Activated CD4-positive, alpha-beta T cell treated with anti-CD3 and anti-CD28 coated beads, Interleukin-2, amount 50 U/mL, for 16 hours (primary cell): ENCODE measurements at regions not wholly inside any gene's neighbourhood (a gene's known extent, or its start where the extent isn't known, plus 50 kb on each side); places are given as distances from the start of the nearest gene placed in this dataset.
"Not testable (repeated sequence)": the region's sequence is repeated elsewhere in the genome, so short reads cannot be mapped to it uniquely, and the experiment has no call there.

Experiments
- DNase-seq: peaks from one replicate; pipeline ENCODE4 v3.0.0-alpha.2; 2020

DNA sequence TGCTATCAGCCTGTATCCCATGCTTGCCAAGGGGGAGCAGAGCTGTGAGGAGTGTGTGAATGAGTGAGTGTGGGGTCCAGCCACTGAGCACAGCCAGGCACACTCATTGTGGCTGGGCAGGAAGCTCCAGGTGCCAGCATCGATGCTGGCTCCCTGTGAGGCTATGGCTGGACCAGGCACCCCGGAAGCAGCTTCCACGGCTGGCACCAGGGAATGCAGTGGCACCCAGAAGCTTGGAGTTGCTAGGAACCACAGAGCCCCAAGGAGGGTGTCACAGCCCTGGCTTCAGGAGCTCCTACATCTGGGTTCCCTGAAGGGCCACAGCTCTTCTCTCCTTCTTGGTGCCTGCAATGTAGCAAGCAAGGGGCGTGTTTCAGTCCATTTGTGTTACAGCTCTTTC lies 625.9 kb upstream of the RAG2 start:
- no peak for DNase-seq

DNA sequence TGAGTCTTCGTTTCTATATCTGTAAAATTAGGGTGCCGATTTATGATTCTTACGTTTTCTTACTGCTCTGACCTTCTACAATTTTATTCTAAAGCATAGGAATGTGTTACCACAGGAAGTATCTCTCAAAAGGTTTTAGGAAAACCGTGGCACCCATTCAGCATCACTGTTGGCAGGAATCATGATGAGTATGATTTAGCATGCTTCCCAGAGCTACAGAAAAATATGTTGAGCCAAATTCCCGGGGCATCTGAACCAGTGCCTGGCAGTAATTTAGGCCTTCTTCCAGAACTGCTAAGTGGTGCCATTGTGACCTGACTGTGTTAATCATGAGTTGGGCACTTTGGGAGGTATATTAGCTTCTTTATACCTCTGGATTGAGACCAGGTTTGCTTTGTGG lies 605.0 kb upstream of the RAG2 start:
- no peak for DNase-seq

DNA sequence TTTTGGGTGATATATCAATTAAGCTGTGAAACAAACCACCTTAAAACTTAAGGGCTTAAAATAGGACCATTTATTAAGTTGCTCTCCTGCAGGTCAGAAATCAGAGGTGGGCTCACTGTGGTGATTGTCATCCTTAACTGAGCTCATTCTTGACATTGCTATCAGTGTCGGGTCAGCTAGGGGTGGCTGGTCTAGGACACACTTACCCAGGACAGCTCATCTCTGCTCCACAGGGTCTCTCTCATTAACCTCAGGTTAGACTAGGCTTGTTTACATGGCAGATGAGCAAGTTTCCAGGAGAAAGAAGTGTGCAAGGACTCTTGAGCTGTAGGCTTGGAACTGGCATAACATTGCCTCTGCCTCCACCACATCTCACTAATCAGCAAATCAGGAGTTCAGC lies 601.0 kb upstream of the RAG2 start:
- no peak for DNase-seq

DNA sequence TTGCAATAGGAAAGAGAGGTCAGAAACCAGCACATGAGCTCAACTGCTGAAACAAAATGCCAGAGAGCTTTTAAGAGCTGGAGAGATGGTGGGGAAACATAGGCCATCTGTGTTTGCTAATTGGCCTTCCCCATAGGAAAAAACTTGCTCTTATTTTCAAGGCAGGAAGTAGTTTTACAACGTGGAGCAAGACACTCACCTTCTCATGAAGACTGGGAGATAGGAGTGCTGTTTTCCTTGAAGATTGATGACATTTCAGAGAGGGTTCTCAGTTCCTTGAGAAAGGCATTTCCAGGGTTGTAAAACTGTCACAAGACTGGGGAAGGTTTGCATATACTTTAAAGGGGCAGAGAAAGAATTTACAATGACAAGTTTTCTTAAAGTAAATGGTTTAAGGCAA lies 586.3 kb upstream of the RAG2 start:
- no peak for DNase-seq

DNA sequence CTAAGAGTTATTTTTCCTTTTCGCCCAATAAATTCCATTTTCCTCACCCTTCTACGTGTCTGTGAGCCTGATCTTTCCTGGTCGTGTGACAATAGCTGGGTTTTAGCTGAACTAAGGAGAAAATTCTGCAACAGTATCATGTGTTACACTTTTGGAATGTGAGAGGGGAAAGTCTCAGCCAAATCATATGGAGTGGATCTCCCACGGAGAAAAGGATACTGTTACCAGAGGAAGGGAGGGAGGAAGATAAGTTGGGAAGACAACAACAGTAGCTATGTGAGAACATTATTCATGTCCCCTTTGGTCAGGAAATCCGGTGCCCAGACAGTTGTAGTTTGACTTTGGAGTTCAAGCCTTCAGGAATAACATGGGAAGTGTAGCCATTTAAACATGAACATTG lies 584.0 kb upstream of the RAG2 start:
- no peak for DNase-seq

DNA sequence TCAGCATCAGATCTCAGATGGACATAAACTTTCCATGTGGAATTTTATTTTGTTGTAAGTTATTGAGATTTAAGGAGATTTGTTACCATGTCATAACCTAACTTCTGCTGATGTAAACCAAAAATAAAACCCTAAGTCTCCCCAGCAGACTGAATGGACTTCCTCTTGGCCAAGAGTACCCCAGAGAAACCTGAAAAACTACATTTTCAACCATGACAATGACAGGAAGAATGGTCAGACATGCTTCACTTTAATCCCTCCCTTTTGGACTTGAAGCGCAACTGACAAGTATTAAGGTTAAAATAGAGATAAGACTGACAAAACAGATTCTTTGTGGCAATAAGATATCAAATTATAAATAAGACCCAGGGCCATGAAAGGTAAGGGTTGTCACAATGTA lies 579.7 kb upstream of the RAG2 start:
- no peak for DNase-seq

DNA sequence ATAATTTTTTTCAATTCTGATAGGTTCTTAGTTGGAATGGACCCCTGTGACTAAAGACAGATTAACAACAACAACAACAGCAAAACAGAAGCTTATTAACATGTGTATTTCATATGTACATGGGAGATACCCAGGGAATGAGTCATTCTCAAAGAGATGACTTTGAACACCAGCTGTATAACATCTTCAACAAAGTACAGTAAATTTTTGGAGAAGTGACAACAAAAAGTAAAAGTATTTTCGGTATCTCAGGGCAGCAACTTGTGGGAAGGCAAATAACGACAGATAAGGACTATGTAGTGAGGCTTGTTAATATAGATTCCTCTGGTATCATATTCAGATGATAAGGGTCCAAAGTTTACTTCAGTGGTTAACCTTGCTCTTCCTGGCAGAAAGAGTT lies 573.4 kb upstream of the RAG2 start:
- no peak for DNase-seq

DNA sequence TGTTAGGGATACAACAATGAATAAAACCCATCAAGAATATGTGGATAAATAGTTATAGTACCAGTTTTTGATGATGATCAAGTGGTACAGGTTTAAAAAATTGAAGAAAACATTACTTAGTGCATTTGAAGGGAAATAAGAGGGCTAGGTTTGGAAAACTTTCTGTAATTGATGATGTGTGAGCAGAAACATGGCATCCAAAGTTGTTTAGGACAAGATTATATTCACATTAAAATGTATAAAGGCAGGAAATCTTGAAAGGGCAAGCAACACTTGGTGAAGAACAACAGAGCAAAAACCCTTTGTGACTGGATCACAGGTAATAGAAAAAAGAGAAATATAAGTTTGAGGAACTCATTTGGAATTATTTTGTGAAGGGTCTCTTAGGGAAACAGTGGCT lies 572.3 kb upstream of the RAG2 start:
- no peak for DNase-seq

DNA sequence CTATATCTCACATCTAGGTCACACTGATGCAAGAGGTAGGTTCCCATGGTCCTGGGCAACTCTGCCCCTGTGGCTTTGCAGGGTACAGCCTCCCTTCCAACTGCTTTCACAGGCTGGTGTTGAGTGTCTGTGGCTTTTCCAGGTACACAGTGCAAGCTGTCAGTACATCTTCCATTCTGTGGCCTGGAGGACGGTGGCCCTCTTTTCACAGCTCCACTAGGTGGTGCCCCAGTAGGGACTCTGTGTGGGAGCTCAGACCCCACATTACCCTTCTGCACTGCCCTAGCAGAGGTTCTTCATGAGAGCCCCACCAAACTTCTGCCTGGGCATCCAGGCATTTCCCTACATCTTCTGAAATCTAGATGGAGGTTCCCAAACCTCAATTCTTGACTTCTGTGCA lies 547.4 kb upstream of the RAG2 start:
- DNase-seq, result not testable (repeated sequence)

DNA sequence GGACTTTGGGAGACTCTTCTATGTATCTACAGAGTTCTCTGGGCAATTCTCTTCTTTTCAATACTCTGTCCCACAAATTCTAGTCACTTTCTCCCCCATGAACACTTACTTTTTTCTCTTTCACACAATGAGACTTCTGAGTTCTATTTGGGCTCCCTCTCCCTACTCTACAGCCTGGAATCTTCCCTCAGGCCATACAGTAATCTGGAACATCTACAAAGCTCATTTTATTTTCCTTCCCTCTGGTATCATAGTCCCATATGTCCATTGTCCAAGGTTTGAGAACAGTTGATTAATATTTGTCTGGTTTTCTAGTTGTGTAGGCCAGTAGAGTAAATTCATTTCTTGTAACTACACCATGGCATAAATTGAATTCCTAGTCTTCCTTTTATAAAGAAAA lies 544.6 kb upstream of the RAG2 start:
- DNase-seq, result no peak

DNA sequence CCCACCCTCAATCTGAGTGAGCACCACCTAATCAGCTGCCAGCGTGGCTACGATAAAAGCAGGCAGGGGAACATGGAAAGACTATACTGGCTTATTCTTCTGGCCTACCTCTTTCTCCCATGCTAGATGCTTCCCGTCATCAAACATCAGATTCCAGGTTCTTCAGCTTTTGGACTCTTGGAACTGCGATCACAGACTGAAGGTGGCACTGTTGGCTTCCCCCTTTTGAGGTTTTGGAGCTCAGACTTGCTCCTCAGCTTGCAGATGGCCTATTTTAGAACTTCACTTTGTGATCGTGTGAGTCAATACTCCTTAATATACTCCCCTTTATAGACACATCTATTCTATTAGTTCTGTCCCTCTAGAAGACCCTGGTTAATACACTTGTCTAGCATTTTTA lies 543.7 kb upstream of the RAG2 start:
- no peak for DNase-seq

DNA sequence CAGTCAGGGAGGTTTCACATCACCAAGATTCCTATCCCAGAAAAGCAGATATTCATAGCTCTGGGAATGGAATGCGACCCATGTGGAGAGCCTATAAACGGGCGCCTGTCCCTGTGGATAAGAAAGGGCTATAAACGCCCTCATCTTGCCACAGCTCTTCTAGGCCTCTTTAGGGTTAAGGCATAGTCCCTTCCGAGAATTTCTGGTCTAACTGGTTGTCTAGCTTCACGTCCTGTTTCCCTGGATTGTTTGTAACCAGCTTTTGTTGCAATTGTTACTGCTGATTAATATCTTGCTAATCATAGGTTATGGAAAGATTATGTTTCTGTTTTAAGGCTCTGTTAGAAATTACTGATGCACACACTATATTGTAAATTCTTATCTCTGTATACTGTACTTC lies 537.6 kb upstream of the RAG2 start:
- not testable (repeated sequence) for DNase-seq

DNA sequence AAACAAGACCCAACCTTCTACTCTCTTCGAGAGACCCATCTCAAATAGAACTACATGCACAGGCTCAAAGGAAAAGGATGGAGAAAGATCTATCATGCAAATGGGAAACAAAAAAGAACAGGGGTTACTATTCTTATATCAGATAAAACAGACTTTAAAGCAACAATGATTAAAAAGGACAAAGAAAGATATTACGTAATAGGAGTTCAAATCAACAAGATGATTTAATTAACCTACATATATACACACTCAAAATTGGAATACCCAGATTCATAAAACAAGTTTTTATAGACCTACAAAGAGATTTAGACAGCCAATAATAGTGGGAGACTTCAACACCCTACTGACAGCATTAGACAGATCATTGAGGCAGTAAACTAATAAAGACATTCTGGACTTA lies 536.6 kb upstream of the RAG2 start:
- DNase-seq, result no peak

DNA sequence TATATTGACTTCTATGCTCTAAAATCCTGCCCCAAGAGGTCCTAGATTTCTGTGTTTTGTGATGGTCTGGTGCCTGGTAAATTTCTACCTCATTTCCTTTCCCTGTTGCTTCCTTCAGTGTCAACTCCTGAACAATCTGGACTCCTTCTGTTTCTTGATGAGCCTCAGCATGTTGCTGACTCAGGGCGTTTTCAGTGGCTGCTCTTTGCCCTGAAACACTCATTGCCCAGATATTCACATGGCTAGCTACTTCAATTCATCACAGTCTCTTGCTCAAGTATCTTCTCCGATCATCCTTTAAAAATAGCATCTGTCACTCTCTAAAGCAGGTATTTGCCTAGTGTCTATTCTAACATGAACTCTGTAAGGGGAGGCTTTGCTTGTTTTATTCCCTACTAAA lies 526.3 kb upstream of the RAG2 start:
- no peak for DNase-seq

DNA sequence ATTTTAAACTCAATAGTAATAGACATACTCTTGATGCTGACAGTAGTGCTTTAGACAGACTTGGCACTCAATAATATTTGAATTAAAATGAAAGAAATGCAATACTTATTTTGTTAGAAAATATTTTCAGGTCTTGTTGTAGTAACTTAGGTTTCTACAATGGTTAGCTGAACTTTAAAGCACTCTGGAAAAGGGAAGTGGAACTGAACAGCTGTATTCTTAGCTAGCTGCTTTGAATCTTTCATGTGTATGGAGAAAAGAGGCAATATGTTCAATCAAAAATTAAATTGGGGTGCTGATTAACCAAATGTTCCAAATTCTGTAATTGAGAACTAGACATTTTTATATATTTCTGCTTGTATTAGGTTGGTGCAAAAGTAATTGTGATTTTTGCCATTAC lies 517.9 kb upstream of the RAG2 start:
- DNase-seq, result no peak

DNA sequence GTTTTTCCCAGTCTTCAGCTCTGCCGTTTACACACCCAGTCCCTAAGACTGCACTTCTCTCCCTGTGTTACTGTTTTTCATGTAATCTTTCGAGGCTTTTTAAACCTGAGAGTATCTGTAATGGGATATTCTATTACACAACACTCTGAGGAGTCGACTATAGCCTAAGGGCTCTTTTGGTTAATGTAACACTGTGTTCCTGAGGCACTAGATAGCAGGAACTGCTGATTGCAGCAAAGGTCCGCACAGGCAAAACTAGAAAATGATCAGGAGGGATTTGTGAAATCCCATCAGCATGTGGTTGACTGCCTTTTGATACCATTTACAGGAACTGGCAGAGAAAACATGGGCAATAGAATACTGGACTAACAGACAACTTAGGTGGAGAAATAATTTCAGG lies 512.3 kb upstream of the RAG2 start:
- no peak for DNase-seq

DNA sequence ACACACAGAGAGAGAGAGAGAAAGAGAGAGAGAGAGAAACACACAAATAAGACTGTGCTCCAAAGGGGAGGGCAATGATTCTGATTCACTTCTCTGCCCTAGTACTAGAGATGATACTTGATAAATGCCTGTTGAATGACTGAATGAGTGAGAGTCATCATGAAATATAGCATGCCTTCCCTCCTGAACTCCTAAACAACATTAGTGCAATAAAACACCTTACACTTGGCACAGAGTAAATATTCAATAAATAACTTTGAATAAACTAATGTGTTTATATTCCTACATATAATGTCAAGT lies 511.2 kb upstream of the RAG2 start:
- DNase-seq, result no peak

DNA sequence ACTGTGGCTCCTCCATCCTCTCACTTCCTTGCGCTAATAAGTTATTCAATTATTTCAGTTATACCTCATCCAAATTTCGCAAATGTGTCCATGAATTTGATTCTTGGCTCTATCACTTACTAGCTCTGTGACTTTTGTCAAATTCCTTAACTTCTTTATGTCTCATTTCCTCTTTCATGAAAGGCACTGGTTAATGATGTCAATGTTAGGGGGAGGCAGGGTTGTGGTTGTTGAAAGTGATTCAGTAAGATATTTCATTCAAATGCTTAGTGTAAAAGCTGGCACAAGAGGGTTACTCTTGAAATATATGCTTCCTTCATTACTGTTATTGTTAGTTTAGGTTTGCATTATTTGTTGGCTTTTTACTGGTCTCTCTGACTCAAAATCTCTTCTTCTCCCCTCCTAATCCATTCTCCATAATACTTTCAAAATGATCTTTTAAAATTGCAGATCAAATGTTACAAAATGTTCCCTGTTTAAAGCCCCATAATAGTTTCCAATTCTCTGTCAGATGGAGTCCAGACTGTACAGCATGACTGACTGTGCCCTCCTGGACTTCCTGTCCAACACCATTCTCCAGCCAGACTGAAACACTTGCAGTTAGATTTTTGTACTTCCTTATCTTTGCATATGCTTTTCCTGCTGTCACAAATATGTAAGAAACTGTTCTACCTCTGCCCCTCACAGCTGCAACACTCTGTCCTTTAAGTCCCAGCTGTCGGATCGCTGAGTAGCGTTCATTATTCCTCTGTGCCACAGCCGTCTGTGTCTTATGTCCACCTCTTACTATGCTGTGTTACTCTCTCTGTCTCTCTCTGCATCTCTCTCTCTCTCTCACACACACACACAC lies 510.6 kb upstream of the RAG2 start:
- no peak for DNase-seq

DNA sequence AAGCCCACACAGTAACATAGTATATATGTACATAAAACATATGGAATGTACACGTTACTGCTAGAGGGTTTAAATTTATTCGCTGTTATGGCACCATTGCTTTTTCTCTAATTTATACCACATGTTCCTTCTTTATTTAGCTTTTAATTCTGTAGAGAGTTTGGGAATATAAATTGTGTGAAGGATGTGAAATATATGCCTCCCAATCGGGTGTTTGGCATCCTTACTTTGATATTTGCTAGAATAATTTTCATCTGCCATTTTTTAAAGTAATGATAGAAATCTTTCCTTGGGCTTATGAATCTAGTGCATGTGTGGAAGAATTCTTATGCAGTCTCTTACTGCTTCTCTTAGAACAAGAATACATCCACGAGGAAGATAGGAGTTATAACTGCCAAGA lies 509.8 kb upstream of the RAG2 start:
- no peak for DNase-seq

DNA sequence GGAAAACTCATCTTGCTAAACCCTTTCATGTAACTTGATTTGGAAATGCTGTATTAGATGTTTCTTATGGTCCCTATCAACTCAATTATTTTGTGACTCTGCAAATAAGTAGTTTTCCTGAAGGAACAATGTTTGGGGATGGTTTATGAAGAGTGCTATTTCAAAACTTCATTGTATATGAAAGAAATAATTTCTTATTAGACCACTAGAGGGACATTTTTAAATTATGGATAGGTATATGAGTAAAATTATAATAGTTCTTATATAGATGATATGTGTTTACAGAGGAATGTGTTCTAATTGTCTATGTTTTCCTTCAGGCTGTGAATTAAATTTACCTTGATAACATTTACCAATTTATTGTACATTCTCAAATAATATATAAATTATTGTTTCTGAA lies 509.4 kb upstream of the RAG2 start:
- DNase-seq, result no peak

DNA sequence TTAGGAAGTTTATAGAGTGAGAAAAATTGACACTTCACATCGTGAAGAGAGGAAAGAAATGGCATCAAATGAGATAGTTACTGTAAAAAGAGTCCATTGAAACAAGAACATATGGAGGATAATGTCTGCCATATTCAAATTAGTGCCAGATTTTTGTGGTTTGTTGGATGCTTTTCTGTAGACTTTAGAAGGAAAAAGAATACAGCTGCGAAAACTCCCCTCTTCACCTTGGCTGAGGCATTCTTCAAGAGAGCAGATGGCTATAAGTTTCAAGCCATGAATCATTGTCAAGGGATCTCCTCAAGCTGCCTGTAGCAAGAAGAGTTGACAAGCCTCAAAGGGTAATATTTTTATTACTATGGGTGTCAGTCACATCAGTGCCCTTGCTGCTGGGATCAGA lies 507.4 kb upstream of the RAG2 start:
- DNase-seq, result no peak

DNA sequence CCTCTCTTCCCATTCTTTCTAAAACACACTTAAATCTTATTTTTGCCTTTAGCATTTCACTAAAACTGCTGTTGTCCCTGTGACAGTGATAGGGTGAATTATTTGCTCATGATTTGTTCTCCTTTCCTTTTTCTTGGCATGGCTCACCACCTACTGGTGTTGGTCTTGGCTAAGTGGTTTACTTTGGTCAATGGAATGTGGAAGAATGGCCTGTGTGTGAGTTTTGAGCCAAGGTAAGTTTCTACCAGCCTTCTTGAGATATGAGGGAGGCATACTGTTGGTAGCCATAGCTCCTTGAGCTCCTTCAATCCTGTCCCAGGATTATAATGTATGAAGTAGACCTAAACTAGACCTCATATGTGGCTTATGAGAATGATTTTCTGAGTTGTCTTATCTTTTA lies 506.3 kb upstream of the RAG2 start:
- no peak for DNase-seq

DNA sequence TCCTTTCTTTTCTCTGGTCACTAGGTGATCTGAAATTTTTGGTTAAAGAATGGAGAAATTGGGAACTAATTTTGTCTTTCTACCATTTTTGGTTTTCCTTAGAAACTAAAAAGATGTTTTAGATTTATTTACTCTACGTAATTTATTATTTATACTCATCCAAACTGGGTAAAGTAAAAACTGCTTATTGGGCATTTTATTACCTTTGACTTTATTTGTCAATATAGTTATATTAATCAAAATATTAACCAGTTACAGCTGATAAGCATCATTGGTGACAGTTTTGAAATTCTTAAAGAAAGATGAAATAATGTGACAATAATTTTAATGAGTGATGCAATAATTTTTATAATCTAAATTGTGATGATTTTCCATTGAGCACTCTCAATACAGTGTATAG lies 502.0 kb upstream of the RAG2 start:
- no peak for DNase-seq

DNA sequence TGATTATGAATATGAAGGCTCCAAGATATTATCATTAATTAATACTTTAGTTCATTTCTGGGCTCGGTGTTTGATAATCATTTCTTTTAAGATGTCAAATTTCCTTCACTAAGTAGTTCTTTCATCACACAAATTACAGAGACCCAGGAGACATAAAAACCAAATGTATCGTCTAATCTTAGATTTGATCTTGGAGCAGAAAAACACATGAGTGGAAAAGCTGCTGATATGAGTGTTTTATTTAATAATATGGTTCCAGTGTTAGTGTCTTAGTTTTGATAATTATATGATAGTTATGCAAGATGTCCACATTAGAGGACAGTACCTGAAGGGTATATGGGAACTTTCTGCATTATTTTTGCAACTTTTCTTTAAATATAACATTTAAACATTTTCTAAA lies 494.5 kb upstream of the RAG2 start:
- DNase-seq, result no peak

DNA sequence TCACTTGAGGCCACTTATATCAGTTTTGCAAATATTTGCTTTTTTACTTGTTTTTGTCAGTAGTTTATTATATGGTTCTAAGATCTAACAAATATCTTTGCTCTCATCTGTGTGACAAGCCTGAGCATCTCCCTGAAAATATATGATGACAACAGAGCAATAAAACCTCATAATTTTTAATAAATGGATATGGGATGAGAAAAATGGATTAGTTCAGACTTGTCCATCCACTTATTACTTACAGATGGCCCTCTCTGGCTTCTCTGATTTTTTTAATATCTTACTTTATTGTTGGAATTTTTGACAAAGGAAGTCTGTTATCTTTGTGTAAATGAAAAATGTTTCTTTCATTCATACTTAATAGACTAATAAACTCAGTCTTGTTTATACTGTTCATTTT lies 491.4 kb upstream of the RAG2 start:
- DNase-seq, result no peak

DNA sequence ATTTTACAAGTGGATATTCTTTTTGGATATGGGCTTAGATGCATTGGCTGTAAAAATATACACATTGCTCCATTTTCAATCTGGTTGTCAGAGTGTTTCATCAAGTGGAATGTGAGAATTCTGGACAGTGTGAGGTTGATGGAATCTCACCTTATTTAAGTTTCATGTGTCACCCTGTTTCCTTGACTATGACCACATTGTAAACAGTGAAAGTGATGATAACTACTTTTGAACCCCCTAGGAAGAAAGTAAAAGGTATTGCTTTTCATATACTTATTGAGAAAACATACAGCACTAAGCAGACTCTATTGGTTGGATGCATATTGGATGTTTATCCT lies 490.5 kb upstream of the RAG2 start:
- DNase-seq, result no peak
